ENCODE measurements at regions not wholly inside any gene's neighbourhood (a gene's known extent, or its start where the extent isn't known, plus 50 kb on each side); places are given as distances from the start of the nearest gene placed in this dataset.

DNA sequence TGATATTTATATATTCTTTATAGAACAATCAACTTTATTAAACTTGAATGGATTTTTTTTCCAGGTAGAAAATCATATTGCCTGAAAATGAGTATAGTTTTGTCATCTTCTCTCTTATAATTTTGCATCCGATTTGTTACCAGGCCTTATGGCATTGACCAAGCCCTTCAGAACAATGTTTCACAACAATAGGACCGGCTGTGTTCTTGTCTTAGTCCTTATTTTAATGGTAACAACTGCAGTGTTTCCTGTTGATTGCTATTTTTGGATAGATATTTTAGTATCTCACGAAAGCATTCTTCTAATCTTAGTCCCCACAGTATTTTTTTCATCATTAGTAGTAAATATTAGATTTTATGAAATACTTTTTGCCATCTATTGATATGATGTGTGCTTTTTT is 88.1 kb upstream of the ANKRD34C start:
- in situ Hi-C loops (cut with MboI), result no loop called here
- no peak overlapping the region for H3K4me3 ChIP-seq
- BruUV-seq (replicated peaks), result no TSS peak
- H4K20me1 ChIP-seq (replicated peaks; ENCODE audit: control insufficient read depth, insufficient read depth, low read length), result 0 out of 2 replicates have a peak, but pooled peaks cover 4% of the 10 kb centered on the region
- CTCF ChIA-PET (ENCODE audit: low intra/inter-chr PET ratio), result no interaction called here
- 2% methylated on average over 3 of the region's 3 CpGs for WGBS (ENCODE audit: insufficient coverage, low coverage, missing lambda C conversion rate)
- H2AFZ ChIP-seq (ENCODE audit: low read depth, low read length), result no peak overlapping the region
- no peak overlapping the region for H3K4me2 ChIP-seq (ENCODE audit: insufficient read depth, low read length)
- ATAC-seq (no peak), FAIRE-seq (no peak), DNase-seq (ENCODE audit: extremely low read depth in 1 of 4, low spot score in 3 of 4) (no peak)
- no peaks in the 10 kb centered on the region for H3K36me3 ChIP-seq (ENCODE audit: control insufficient read depth, insufficient read depth, low read length)
- POLR2A ChIA-PET, result no interaction called here
- TF ChIP-seq SOX6 (IDR thresholded peaks at IDR 0.05) (no peak), RHOXF2B (CRISPR knock-in tag; conservative IDR thresholded peaks at IDR 0.05) (no peak), KLF6 (CRISPR knock-in tag; IDR thresholded peaks at IDR 0.05; ENCODE audit: borderline replicate concordance) (no peak), PTTG1 (tag; IDR thresholded peaks at IDR 0.05; ENCODE audit: low read depth) (no peak), KDM5B (IDR thresholded peaks at IDR 0.05; ENCODE audit: insufficient replicate concordance, low read depth, low read length) (no peak), TCF7 (IDR thresholded peaks at IDR 0.05; ENCODE audit: borderline replicate concordance) (no peak), MECOM (CRISPR knock-in tag; IDR thresholded peaks at IDR 0.05) (no peak), ZNF316 (IDR thresholded peaks at IDR 0.05) (no peak), ZFX (CRISPR knock-in tag; IDR thresholded peaks at IDR 0.05) (no peak)
- TF ChIP-seq, protein P1, sequence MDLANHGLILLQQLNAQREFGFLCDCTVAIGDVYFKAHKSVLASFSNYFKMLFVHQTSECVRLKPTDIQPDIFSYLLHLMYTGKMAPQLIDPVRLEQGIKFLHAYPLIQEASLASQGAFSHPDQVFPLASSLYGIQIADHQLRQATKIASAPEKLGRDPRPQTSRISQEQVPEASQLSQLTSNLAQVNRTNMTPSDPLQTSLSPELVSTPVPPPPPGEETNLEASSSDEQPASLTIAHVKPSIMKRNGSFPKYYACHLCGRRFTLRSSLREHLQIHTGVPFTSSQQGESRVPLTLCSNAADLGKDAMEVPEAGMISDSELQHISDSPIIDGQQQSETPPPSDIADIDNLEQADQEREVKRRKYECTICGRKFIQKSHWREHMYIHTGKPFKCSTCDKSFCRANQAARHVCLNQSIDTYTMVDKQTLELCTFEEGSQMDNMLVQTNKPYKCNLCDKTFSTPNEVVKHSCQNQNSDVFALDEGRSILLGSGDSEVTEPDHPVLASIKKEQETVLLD (IDR thresholded peaks at IDR 0.05), result no peak
- TF ChIP-seq, protein P2, sequence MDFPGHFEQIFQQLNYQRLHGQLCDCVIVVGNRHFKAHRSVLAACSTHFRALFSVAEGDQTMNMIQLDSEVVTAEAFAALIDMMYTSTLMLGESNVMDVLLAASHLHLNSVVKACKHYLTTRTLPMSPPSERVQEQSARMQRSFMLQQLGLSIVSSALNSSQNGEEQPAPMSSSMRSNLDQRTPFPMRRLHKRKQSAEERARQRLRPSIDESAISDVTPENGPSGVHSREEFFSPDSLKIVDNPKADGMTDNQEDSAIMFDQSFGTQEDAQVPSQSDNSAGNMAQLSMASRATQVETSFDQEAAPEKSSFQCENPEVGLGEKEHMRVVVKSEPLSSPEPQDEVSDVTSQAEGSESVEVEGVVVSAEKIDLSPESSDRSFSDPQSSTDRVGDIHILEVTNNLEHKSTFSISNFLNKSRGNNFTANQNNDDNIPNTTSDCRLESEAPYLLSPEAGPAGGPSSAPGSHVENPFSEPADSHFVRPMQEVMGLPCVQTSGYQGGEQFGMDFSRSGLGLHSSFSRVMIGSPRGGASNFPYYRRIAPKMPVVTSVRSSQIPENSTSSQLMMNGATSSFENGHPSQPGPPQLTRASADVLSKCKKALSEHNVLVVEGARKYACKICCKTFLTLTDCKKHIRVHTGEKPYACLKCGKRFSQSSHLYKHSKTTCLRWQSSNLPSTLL (IDR thresholded peaks at IDR 0.05), result no peak
- TF ChIP-seq, protein P3, sequence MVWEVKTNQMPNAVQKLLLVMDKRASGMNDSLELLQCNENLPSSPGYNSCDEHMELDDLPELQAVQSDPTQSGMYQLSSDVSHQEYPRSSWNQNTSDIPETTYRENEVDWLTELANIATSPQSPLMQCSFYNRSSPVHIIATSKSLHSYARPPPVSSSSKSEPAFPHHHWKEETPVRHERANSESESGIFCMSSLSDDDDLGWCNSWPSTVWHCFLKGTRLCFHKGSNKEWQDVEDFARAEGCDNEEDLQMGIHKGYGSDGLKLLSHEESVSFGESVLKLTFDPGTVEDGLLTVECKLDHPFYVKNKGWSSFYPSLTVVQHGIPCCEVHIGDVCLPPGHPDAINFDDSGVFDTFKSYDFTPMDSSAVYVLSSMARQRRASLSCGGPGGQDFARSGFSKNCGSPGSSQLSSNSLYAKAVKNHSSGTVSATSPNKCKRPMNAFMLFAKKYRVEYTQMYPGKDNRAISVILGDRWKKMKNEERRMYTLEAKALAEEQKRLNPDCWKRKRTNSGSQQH (CRISPR knock-in tag; IDR thresholded peaks at IDR 0.05), result no peak
- TF ChIP-seq, protein P4, sequence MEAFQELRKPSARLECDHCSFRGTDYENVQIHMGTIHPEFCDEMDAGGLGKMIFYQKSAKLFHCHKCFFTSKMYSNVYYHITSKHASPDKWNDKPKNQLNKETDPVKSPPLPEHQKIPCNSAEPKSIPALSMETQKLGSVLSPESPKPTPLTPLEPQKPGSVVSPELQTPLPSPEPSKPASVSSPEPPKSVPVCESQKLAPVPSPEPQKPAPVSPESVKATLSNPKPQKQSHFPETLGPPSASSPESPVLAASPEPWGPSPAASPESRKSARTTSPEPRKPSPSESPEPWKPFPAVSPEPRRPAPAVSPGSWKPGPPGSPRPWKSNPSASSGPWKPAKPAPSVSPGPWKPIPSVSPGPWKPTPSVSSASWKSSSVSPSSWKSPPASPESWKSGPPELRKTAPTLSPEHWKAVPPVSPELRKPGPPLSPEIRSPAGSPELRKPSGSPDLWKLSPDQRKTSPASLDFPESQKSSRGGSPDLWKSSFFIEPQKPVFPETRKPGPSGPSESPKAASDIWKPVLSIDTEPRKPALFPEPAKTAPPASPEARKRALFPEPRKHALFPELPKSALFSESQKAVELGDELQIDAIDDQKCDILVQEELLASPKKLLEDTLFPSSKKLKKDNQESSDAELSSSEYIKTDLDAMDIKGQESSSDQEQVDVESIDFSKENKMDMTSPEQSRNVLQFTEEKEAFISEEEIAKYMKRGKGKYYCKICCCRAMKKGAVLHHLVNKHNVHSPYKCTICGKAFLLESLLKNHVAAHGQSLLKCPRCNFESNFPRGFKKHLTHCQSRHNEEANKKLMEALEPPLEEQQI (IDR thresholded peaks at IDR 0.05), result no peak
- H3K4me1 ChIP-seq (replicated peaks in 1 of 2; ENCODE audit: control insufficient read depth in 2 of 2, insufficient read depth in 2 of 2, low read length in 2 of 2), result no peaks in the 10 kb centered on the region
- H3K27me3 ChIP-seq (ENCODE audit: control insufficient read depth in 2 of 2, insufficient read depth in 2 of 2, low read length in 2 of 2), result peaks cover 34 to 63% of the 10 kb centered on the region in 2 experiments; a peak in 4 of 5 replicates
- no peak overlapping the region for H3K9ac ChIP-seq (ENCODE audit: insufficient read depth in 1 of 2, low read depth in 2 of 2, low read length in 2 of 2)
- no peaks in the 10 kb centered on the region for H3K9me1 ChIP-seq (ENCODE audit: control insufficient read depth, insufficient read depth, low read length)
- H3K9me3 ChIP-seq (replicated peaks; ENCODE audit: control insufficient read depth, insufficient read depth, low read depth, low read length), result no peaks in the 10 kb centered on the region
- H3K79me2 ChIP-seq (ENCODE audit: control insufficient read depth, insufficient read depth, low read length), result no peaks in the 10 kb centered on the region
- intact Hi-C loops (cut with micrococcal nuclease), result no loop called here
- no peak overlapping the region for H3K27ac ChIP-seq (ENCODE audit: extremely low read depth, low read depth, low read length)
